ENCODE measurements at regions not wholly inside any gene's neighbourhood (a gene's known extent, or its start where the extent isn't known, plus 50 kb on each side); places are given as distances from the start of the nearest gene placed in this dataset.

GRCh38 chr1:34532113-34532512 lies 222.7 kb upstream of the GJB5 start:
- H2AFZ ChIP-seq (ENCODE audit: control insufficient read depth, low read length) = no peak overlapping the region
- DNase-seq (ENCODE audit: low read depth, low spot score) (no peak), FAIRE-seq (no peak)
- H3K4me3 ChIP-seq (ENCODE audit: control insufficient read depth in 2 of 3, extremely low read depth in 1 of 3, insufficient read depth in 2 of 3, low read depth in 1 of 3, low read length in 3 of 3) = no peak overlapping the region
- H3K27ac ChIP-seq (ENCODE audit: control insufficient read depth, insufficient read depth, low read length) = no peak overlapping the region
- TF ChIP-seq, protein P1, sequence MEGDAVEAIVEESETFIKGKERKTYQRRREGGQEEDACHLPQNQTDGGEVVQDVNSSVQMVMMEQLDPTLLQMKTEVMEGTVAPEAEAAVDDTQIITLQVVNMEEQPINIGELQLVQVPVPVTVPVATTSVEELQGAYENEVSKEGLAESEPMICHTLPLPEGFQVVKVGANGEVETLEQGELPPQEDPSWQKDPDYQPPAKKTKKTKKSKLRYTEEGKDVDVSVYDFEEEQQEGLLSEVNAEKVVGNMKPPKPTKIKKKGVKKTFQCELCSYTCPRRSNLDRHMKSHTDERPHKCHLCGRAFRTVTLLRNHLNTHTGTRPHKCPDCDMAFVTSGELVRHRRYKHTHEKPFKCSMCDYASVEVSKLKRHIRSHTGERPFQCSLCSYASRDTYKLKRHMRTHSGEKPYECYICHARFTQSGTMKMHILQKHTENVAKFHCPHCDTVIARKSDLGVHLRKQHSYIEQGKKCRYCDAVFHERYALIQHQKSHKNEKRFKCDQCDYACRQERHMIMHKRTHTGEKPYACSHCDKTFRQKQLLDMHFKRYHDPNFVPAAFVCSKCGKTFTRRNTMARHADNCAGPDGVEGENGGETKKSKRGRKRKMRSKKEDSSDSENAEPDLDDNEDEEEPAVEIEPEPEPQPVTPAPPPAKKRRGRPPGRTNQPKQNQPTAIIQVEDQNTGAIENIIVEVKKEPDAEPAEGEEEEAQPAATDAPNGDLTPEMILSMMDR (optimal IDR thresholded peaks at IDR 0.05 in 1 of 3, IDR thresholded peaks at IDR 0.05 in 1 of 3, conservative IDR thresholded peaks at IDR 0.05 in 1 of 3; ENCODE audit: extremely low read depth in 1 of 3, insufficient read depth in 2 of 3, low read length in 3 of 3) = no peak
- TF ChIP-seq EZH2 (IDR thresholded peaks at IDR 0.05; ENCODE audit: low read length) = no peak
- no peaks in the 10 kb centered on the region for H3K9me3 ChIP-seq (ENCODE audit: control insufficient read depth, low read depth, low read length)
- no peaks in the 10 kb centered on the region for H3K79me2 ChIP-seq (ENCODE audit: control insufficient read depth, insufficient read depth, low read length)
- H3K9me1 ChIP-seq (ENCODE audit: control insufficient read depth, extremely low read depth, insufficient read depth, low read length) = no peaks in the 10 kb centered on the region
- H3K4me2 ChIP-seq (ENCODE audit: control insufficient read depth, extremely low read depth, insufficient read depth, low read depth, low read length) = no peak overlapping the region
- H3K4me1 ChIP-seq (ENCODE audit: control insufficient read depth, extremely low read depth, insufficient read depth, low read length) = no peaks in the 10 kb centered on the region
- H3K27me3 ChIP-seq (ENCODE audit: control insufficient read depth, extremely low read depth, insufficient read depth, low read length) = peaks cover 5% of the 10 kb centered on the region
- dilution Hi-C loops (cut with MboI; ENCODE audit: extremely low pct_ligation_motif_present, low sequenced_read_pairs) = no loop called here
- no peak overlapping the region for H3K9ac ChIP-seq (ENCODE audit: control insufficient read depth, extremely low read depth, insufficient read depth, low read length)
- H3K36me3 ChIP-seq (ENCODE audit: control insufficient read depth in 2 of 2, extremely low read depth in 1 of 2, insufficient read depth in 2 of 2, low read length in 2 of 2) = no peaks in the 10 kb centered on the region
- no peaks in the 10 kb centered on the region for H4K20me1 ChIP-seq (ENCODE audit: control insufficient read depth, extremely low read depth, insufficient read depth, low read length)

GRCh38 chr1:34538481-34538880 lies 216.4 kb upstream of the GJB5 start:
- no peaks in the 10 kb centered on the region for H3K27me3 ChIP-seq (ENCODE audit: control insufficient read depth, extremely low read depth, insufficient read depth, low read length)
- no peaks in the 10 kb centered on the region for H3K36me3 ChIP-seq (ENCODE audit: control insufficient read depth in 2 of 2, extremely low read depth in 1 of 2, insufficient read depth in 2 of 2, low read length in 2 of 2)
- H4K20me1 ChIP-seq (ENCODE audit: control insufficient read depth, extremely low read depth, insufficient read depth, low read length) = no peaks in the 10 kb centered on the region
- no peak overlapping the region for H2AFZ ChIP-seq (ENCODE audit: control insufficient read depth, low read length)
- no peak overlapping the region for H3K4me2 ChIP-seq (ENCODE audit: control insufficient read depth, extremely low read depth, insufficient read depth, low read depth, low read length)
- H3K4me3 ChIP-seq (ENCODE audit: control insufficient read depth in 2 of 3, extremely low read depth in 1 of 3, insufficient read depth in 2 of 3, low read depth in 1 of 3, low read length in 3 of 3) = no peak overlapping the region
- TF ChIP-seq EZH2 (IDR thresholded peaks at IDR 0.05; ENCODE audit: low read length) = no peak
- TF ChIP-seq, protein P1 (optimal IDR thresholded peaks at IDR 0.05 in 1 of 3, IDR thresholded peaks at IDR 0.05 in 1 of 3, conservative IDR thresholded peaks at IDR 0.05 in 1 of 3; ENCODE audit: extremely low read depth in 1 of 3, insufficient read depth in 2 of 3, low read length in 3 of 3) = no peak
- no peaks in the 10 kb centered on the region for H3K4me1 ChIP-seq (ENCODE audit: control insufficient read depth, extremely low read depth, insufficient read depth, low read length)
- dilution Hi-C loops (cut with MboI; ENCODE audit: extremely low pct_ligation_motif_present, low sequenced_read_pairs) = no loop called here
- FAIRE-seq (no peak), DNase-seq (ENCODE audit: low read depth, low spot score) (no peak)
- H3K27ac ChIP-seq (ENCODE audit: control insufficient read depth, insufficient read depth, low read length) = no peak overlapping the region
- no peaks in the 10 kb centered on the region for H3K9me3 ChIP-seq (ENCODE audit: control insufficient read depth, low read depth, low read length)
- H3K9me1 ChIP-seq (ENCODE audit: control insufficient read depth, extremely low read depth, insufficient read depth, low read length) = no peaks in the 10 kb centered on the region
- no peak overlapping the region for H3K9ac ChIP-seq (ENCODE audit: control insufficient read depth, extremely low read depth, insufficient read depth, low read length)
- H3K79me2 ChIP-seq (ENCODE audit: control insufficient read depth, insufficient read depth, low read length) = no peaks in the 10 kb centered on the region
